A549 (cell line): ENCODE measurements at regions not wholly inside any gene's neighbourhood (a gene's known extent, or its start where the extent isn't known, plus 50 kb on each side); places are given as distances from the start of the nearest gene placed in this dataset.

Experiments used
- CBX8 ChIP-seq: fragments of 200-600 bp; sonication (generic); IDR thresholded peaks from 2 replicates; pipeline ENCODE4 v1.6.1; 2016
- CTCF ChIP-seq: fragments of >200 bp; sonication (Bioruptor Twin); formaldehyde crosslinking; IDR thresholded peaks from 3 replicates; pipeline ENCODE4 v1.5.1; 2016
- HOXB13 ChIP-seq: fragments of 250-450 bp; sonication (Bioruptor Pico); IDR thresholded peaks from 2 replicates; pipeline ENCODE4 v1.5.0; 2020; ENCODE audit warnings: low read depth, mild to moderate bottlenecking, moderate library complexity
- KDM5A ChIP-seq: fragments of 200-600 bp; sonication (generic); IDR thresholded peaks from 2 replicates; pipeline ENCODE4 v1.6.1; 2016; ENCODE audit warnings: antibody characterized with exemption, mild to moderate bottlenecking
- NR3C1 ChIP-seq: fragments of >200 bp; sonication (Bioruptor Twin); formaldehyde crosslinking; IDR thresholded peaks from 3 replicates; pipeline ENCODE4 v1.6.1; 2017
- REST ChIP-seq: fragments of 200-600 bp; sonication (generic); IDR thresholded peaks from 2 replicates; pipeline ENCODE4 v1.6.1; 2016; ENCODE audit warnings: antibody characterized with exemption, mild to moderate bottlenecking, moderate library complexity
- ZNF302 ChIP-seq: fragments of 250-450 bp; sonication (Bioruptor Pico); IDR thresholded peaks from 2 replicates; pipeline ENCODE4 v1.9.0; 2021; ENCODE audit warnings: inconsistent platforms, mild to moderate bottlenecking, moderate library complexity

- TF ChIP-seq CTCF (no peak), NR3C1 (no peak), CBX8 (no peak), REST (no peak), ZNF302 (CRISPR knock-in tag) (no peak), KDM5A (no peak), HOXB13 (CRISPR knock-in tag) (no peak)
Observed at GRCh38 chr5:2333291-2333690, 418.2 kb downstream of the IRX2 start.
